Loucy (cell line): ENCODE measurements at regions not wholly inside any gene's neighbourhood (a gene's known extent, or its start where the extent isn't known, plus 50 kb on each side); places are given as distances from the start of the nearest gene placed in this dataset.

Experiments
- CTCF ChIP-seq: fragments of 200-600 bp; sonication (generic); conservative IDR thresholded peaks from 2 replicates; pipeline ENCODE4 v1.5.1; 2014; ENCODE audit warnings: mild to moderate bottlenecking, antibody characterized with exemption, low read length
- EZH2phosphoT487 ChIP-seq: fragments of 200-600 bp; IDR thresholded peaks from 2 replicates; pipeline ENCODE4 v1.6.1; 2018; ENCODE audit warnings: antibody characterized with exemption, mild to moderate bottlenecking, moderate library complexity, borderline replicate concordance

- TF ChIP-seq EZH2phosphoT487 (no peak), CTCF (no peak)
These were observed 62.9 kb upstream of the WNT11 start for GRCh38 chr11:76269247-76269646.
